Panc1 (cell line): ENCODE measurements at regions not wholly inside any gene's neighbourhood (a gene's known extent, or its start where the extent isn't known, plus 50 kb on each side); places are given as distances from the start of the nearest gene placed in this dataset.

Source experiments
- POLR2AphosphoS5 ChIP-seq: IDR thresholded peaks from 2 replicates; pipeline ENCODE4 v1.6.1; 2012; ENCODE audit warnings: mild to moderate bottlenecking, low read depth, low read length, moderate library complexity
- SIN3A ChIP-seq: IDR thresholded peaks from 2 replicates; pipeline ENCODE4 v1.6.1; 2012; ENCODE audit warnings: low read depth, mild to moderate bottlenecking, low read length, moderate library complexity, borderline replicate concordance; ENCODE audit not compliant: insufficient read depth

GRCh38 chr21:17393413-17393812, 119.4 kb upstream of the CXADR start:
- TF ChIP-seq POLR2AphosphoS5 (no peak), SIN3A (no peak)
